Naive B cell (primary cell): ENCODE measurements at regions not wholly inside any gene's neighbourhood (a gene's known extent, or its start where the extent isn't known, plus 50 kb on each side); places are given as distances from the start of the nearest gene placed in this dataset.

Experiments
- ATAC-seq, 2 donors: fragments of 150-1000 bp; cut with Tn5 transposase; 2 replicates each; pipeline ENCODE4 v1.10.0; 2021; ENCODE audit warnings: low read depth in 2 of 2, mild to moderate bottlenecking in 2 of 2, moderate library complexity in 2 of 2
- DNase-seq: peaks from one replicate; pipeline ENCODE4 v3.0.0; 2022
- H3K27ac Mint-ChIP-seq, 6 donors: one replicate each; pipeline ENCODE4 v1.8.0; 2020 to 2022; ENCODE audit warnings: mild to moderate bottlenecking in 6 of 6, mixed read lengths in 6 of 6, moderate library complexity in 5 of 6, inconsistent platforms in 2 of 6
- H3K27me3 Mint-ChIP-seq, 3 donors: one replicate each; pipeline ENCODE4 v1.8.0; 2021 to 2022; ENCODE audit warnings: mixed read lengths in 3 of 3, mild to moderate bottlenecking in 1 of 3
- H3K36me3 Mint-ChIP-seq, 2 donors: one replicate each; pipeline ENCODE4 v1.8.0; 2020 to 2022; ENCODE audit warnings: mixed read lengths in 2 of 2, inconsistent platforms in 1 of 2, mild to moderate bottlenecking in 1 of 2
- H3K4me1 Mint-ChIP-seq, 3 donors: one replicate each; pipeline ENCODE4 v1.8.0; 2020 to 2022; ENCODE audit warnings: mixed read lengths in 3 of 3, inconsistent platforms in 1 of 3, mild to moderate bottlenecking in 1 of 3, moderate library complexity in 1 of 3
- H3K4me3 Mint-ChIP-seq, 8 donors: one replicate each; pipeline ENCODE4 v1.8.0; 2020 to 2022; ENCODE audit warnings: mild to moderate bottlenecking in 8 of 8, mixed read lengths in 8 of 8, moderate library complexity in 8 of 8, inconsistent platforms in 2 of 8
- H3K9me3 Mint-ChIP-seq, 7 donors: one replicate each; pipeline ENCODE4 v1.8.0; 2020 to 2022; ENCODE audit warnings: mixed read lengths in 7 of 7, mild to moderate bottlenecking in 5 of 7, inconsistent platforms in 2 of 7, moderate library complexity in 1 of 7

GRCh38 chr14:105845725-105846309, 319.4 kb downstream of the TMEM121 start:
- Mint-ChIP-seq H3K36me3 (peaks cover 23 to 42% of the 10 kb centered on the region in 2 donors), H3K4me1 (peaks cover 45 to 56% (median 48%) of the 10 kb centered on the region in 3 donors), H3K4me3 (no peak overlapping the region), H3K9me3 (no peaks in the 10 kb centered on the region), H3K27ac (peak overlapping the region in 3 of 6 donors; percentile 72 to 92 (median 89)), H3K27me3 (no peaks in the 10 kb centered on the region)
- DNase-seq: no peak
- ATAC-seq: no peak

GRCh38 chr14:105846312-105846711, 319.9 kb downstream of the TMEM121 start:
- H3K4me1 Mint-ChIP-seq: peaks cover 45 to 56% (median 51%) of the 10 kb centered on the region in 3 donors
- H3K4me3 Mint-ChIP-seq: peak overlapping the region in 2 of 8 donors; percentile 47 to 59
- no peaks in the 10 kb centered on the region for H3K9me3 Mint-ChIP-seq
- DNase-seq: no peak
- peaks cover 23 to 42% of the 10 kb centered on the region in 2 donors for H3K36me3 Mint-ChIP-seq
- H3K27me3 Mint-ChIP-seq: no peaks in the 10 kb centered on the region
- H3K27ac Mint-ChIP-seq: peak overlapping the region; percentile 61 to 95 (median 82)
- no peak for ATAC-seq

GRCh38 chr14:105847400-105847799, 321.0 kb downstream of the TMEM121 start:
- H3K9me3 Mint-ChIP-seq: no peaks in the 10 kb centered on the region
- peaks cover 17 to 32% of the 10 kb centered on the region in 2 donors for H3K36me3 Mint-ChIP-seq
- ATAC-seq: no peak
- no peak overlapping the region for H3K4me3 Mint-ChIP-seq
- no peaks in the 10 kb centered on the region for H3K27me3 Mint-ChIP-seq
- DNase-seq: no peak
- H3K27ac Mint-ChIP-seq: peak overlapping the region in 4 of 6 donors; percentile 45 to 92 (median 72)
- H3K4me1 Mint-ChIP-seq: peaks cover 38 to 57% (median 47%) of the 10 kb centered on the region in 3 donors

- peaks cover 39 to 61% (median 48%) of the 10 kb centered on the region in 3 donors for H3K4me1 Mint-ChIP-seq
- no peaks in the 10 kb centered on the region for H3K27me3 Mint-ChIP-seq
- ATAC-seq: no peak
- H3K27ac Mint-ChIP-seq: peak overlapping the region in 5 of 6 donors; percentile 6 to 96 (median 67)
- peak overlapping the region in 1 of 8 donors; percentile 9 for H3K4me3 Mint-ChIP-seq
- no peak for DNase-seq
- no peaks in the 10 kb centered on the region for H3K9me3 Mint-ChIP-seq
- H3K36me3 Mint-ChIP-seq: peaks cover 23 to 28% of the 10 kb centered on the region in 2 donors
Measured at GRCh38 chr14:105848570-105848969, 322.2 kb downstream of the TMEM121 start.

- peak; percentile 14 to 31 for ATAC-seq
- Mint-ChIP-seq H3K4me1 (peaks cover 43 to 66% (median 54%) of the 10 kb centered on the region in 3 donors), H3K27me3 (no peaks in the 10 kb centered on the region), H3K36me3 (peaks cover 21 to 26% of the 10 kb centered on the region in 2 donors), H3K9me3 (no peaks in the 10 kb centered on the region), H3K27ac (peak overlapping the region in 5 of 6 donors; percentile 59 to 91 (median 85)), H3K4me3 (peak overlapping the region in 2 of 8 donors; percentile 35 to 36)
- no peak for DNase-seq
Measured at GRCh38 chr14:105849933-105850626, 323.7 kb downstream of the TMEM121 start.

- ATAC-seq: peak; percentile 4 to 14
- Mint-ChIP-seq H3K36me3 (peaks cover 25 to 26% of the 10 kb centered on the region in 2 donors), H3K4me1 (peaks cover 47 to 69% (median 53%) of the 10 kb centered on the region in 3 donors), H3K9me3 (peaks cover 0 to 2% (median 0%) of the 10 kb centered on the region in 7 donors), H3K27me3 (no peaks in the 10 kb centered on the region), H3K27ac (peak overlapping the region in 4 of 6 donors; percentile 80 to 94 (median 89)), H3K4me3 (peak overlapping the region in 2 of 8 donors; percentile 50 to 67)
- DNase-seq: no peak
Measured at GRCh38 chr14:105850853-105851581, 324.6 kb downstream of the TMEM121 start.

GRCh38 chr14:105851716-105852377, 325.5 kb downstream of the TMEM121 start:
- peaks cover 0 to 2% (median 0%) of the 10 kb centered on the region in 7 donors for H3K9me3 Mint-ChIP-seq
- peaks cover 43 to 72% (median 55%) of the 10 kb centered on the region in 3 donors for H3K4me1 Mint-ChIP-seq
- H3K27ac Mint-ChIP-seq: peak overlapping the region in 3 of 6 donors; percentile 85 to 94 (median 89)
- DNase-seq (no peak), ATAC-seq (no peak)
- no peaks in the 10 kb centered on the region for H3K27me3 Mint-ChIP-seq
- H3K36me3 Mint-ChIP-seq: peaks cover 20 to 22% of the 10 kb centered on the region in 2 donors
- peak overlapping the region in 3 of 8 donors; percentile 30 to 45 (median 35) for H3K4me3 Mint-ChIP-seq

GRCh38 chr14:105852378-105853088, 326.1 kb downstream of the TMEM121 start:
- H3K27ac Mint-ChIP-seq: peak overlapping the region in 4 of 6 donors; percentile 27 to 94 (median 64)

GRCh38 chr14:105853089-105853906, 326.9 kb downstream of the TMEM121 start:
- peak overlapping the region; percentile 64 to 100 (median 88) for H3K4me3 Mint-ChIP-seq
- peaks cover 0 to 2% (median 0%) of the 10 kb centered on the region in 7 donors for H3K9me3 Mint-ChIP-seq
- no peak for DNase-seq
- ATAC-seq: no peak
- peaks cover 14 to 17% of the 10 kb centered on the region in 2 donors for H3K36me3 Mint-ChIP-seq
- peaks cover 34 to 62% (median 49%) of the 10 kb centered on the region in 3 donors for H3K4me1 Mint-ChIP-seq
- peak overlapping the region; percentile 77 to 96 (median 94) for H3K27ac Mint-ChIP-seq
- H3K27me3 Mint-ChIP-seq: no peaks in the 10 kb centered on the region

More at GRCh38 chr14:105852378-105853088, 326.1 kb downstream of the TMEM121 start:
- Mint-ChIP-seq H3K4me3 (peak overlapping the region in 4 of 8 donors; percentile 12 to 99 (median 72)), H3K4me1 (peaks cover 42 to 69% (median 56%) of the 10 kb centered on the region in 3 donors), H3K36me3 (peaks cover 17 to 20% of the 10 kb centered on the region in 2 donors), H3K9me3 (peaks cover 0 to 2% (median 0%) of the 10 kb centered on the region in 7 donors), H3K27me3 (no peaks in the 10 kb centered on the region)
- peak in 1 of 2 donors; percentile 7 for ATAC-seq
- DNase-seq: no peak

GRCh38 chr14:105853907-105854599, 327.7 kb downstream of the TMEM121 start:
- no peak for DNase-seq
- peaks cover 0 to 2% (median 0%) of the 10 kb centered on the region in 7 donors for H3K9me3 Mint-ChIP-seq
- H3K27ac Mint-ChIP-seq: peak overlapping the region; percentile 44 to 96 (median 95)
- ATAC-seq: no peak
- H3K36me3 Mint-ChIP-seq: peaks cover 16 to 17% of the 10 kb centered on the region in 2 donors
- peaks cover 28 to 54% (median 43%) of the 10 kb centered on the region in 3 donors for H3K4me1 Mint-ChIP-seq
- peak overlapping the region; percentile 64 to 100 (median 99) for H3K4me3 Mint-ChIP-seq
- H3K27me3 Mint-ChIP-seq: no peaks in the 10 kb centered on the region

GRCh38 chr14:105854600-105855245, 328.3 kb downstream of the TMEM121 start:
- Mint-ChIP-seq H3K27me3 (no peaks in the 10 kb centered on the region), H3K9me3 (peaks cover 0 to 2% (median 0%) of the 10 kb centered on the region in 7 donors), H3K36me3 (peaks cover 16 to 17% of the 10 kb centered on the region in 2 donors), H3K4me1 (peaks cover 27 to 53% (median 41%) of the 10 kb centered on the region in 3 donors), H3K4me3 (peak overlapping the region; percentile 96 to 100 (median 99)), H3K27ac (peak overlapping the region; percentile 70 to 96 (median 94))
- no peak for ATAC-seq
- peak; percentile 0 for DNase-seq
